Progenitor cell of endocrine pancreas (in vitro differentiated cells): ENCODE measurements at regions not wholly inside any gene's neighbourhood (a gene's known extent, or its start where the extent isn't known, plus 50 kb on each side); places are given as distances from the start of the nearest gene placed in this dataset.

Experiments used
- DNase-seq: peaks from one replicate; pipeline ENCODE4 v3.0.0; 2021; ENCODE audit warnings: low spot score; ENCODE audit not compliant: unreplicated experiment
- H3K27ac Mint-ChIP-seq: 2 replicates; pipeline ENCODE4 v1.8.0; 2021; ENCODE audit warnings: mild to moderate bottlenecking, moderate library complexity, mixed read lengths
- H3K27me3 Mint-ChIP-seq: 2 replicates; pipeline ENCODE4 v1.8.0; 2021; ENCODE audit warnings: mixed read lengths
- H3K36me3 Mint-ChIP-seq: 2 replicates; pipeline ENCODE4 v1.8.0; 2022; ENCODE audit warnings: mixed read lengths; ENCODE audit not compliant: insufficient read depth
- H3K4me1 Mint-ChIP-seq: 2 replicates; pipeline ENCODE4 v1.8.0; 2021; ENCODE audit warnings: low read depth, mixed read lengths
- H3K4me3 Mint-ChIP-seq: 2 replicates; pipeline ENCODE4 v1.8.0; 2021; ENCODE audit warnings: low read depth, mild to moderate bottlenecking, moderate library complexity, mixed read lengths
- H3K9me3 Mint-ChIP-seq: 2 replicates; pipeline ENCODE4 v1.8.0; 2021; ENCODE audit warnings: low read depth, mixed read lengths
- TF ChIP-seq, protein P1 (sequence below): fragments of 200-600 bp; sonication (generic); IDR thresholded peaks from one replicate; pipeline ENCODE4 v1.5.0; 2021; ENCODE audit warnings: antibody characterized with exemption, mild to moderate bottlenecking; ENCODE audit not compliant: unreplicated experiment

GRCh38 chr11:128095466-128095981, 491.8 kb downstream of the ETS1 start:
- TF ChIP-seq, protein P1, sequence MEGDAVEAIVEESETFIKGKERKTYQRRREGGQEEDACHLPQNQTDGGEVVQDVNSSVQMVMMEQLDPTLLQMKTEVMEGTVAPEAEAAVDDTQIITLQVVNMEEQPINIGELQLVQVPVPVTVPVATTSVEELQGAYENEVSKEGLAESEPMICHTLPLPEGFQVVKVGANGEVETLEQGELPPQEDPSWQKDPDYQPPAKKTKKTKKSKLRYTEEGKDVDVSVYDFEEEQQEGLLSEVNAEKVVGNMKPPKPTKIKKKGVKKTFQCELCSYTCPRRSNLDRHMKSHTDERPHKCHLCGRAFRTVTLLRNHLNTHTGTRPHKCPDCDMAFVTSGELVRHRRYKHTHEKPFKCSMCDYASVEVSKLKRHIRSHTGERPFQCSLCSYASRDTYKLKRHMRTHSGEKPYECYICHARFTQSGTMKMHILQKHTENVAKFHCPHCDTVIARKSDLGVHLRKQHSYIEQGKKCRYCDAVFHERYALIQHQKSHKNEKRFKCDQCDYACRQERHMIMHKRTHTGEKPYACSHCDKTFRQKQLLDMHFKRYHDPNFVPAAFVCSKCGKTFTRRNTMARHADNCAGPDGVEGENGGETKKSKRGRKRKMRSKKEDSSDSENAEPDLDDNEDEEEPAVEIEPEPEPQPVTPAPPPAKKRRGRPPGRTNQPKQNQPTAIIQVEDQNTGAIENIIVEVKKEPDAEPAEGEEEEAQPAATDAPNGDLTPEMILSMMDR = no peak
- H3K4me1 Mint-ChIP-seq = no peaks in the 10 kb centered on the region
- no peak for DNase-seq
- no peaks in the 10 kb centered on the region for H3K36me3 Mint-ChIP-seq
- peaks cover 4% of the 10 kb centered on the region for H3K9me3 Mint-ChIP-seq
- no peak overlapping the region for H3K27ac Mint-ChIP-seq
- peaks cover 3% of the 10 kb centered on the region for H3K27me3 Mint-ChIP-seq
- H3K4me3 Mint-ChIP-seq = no peak overlapping the region

DNA sequence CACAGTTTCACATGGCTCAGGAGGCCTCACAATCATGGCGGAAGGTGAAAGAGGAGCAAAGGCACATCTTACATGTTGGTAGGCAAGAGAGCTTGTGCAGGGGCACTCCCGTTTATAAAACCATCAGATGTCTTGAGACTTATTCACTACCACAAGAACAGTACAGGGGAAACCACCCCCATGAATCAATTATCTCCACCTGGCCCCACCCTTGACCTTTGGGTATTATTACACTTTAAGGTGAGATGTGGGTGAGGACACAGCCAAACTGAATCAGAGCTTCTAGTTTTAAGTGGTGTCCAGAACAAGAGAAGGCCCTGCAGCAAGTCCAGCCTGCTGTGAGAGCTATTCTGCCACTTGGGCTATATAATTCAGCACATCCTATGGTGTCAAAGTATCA, 493.7 kb downstream of the ETS1 start:
- H3K4me3 Mint-ChIP-seq = no peak overlapping the region
- TF ChIP-seq, protein P1 = no peak
- H3K4me1 Mint-ChIP-seq = no peaks in the 10 kb centered on the region
- no peaks in the 10 kb centered on the region for H3K27me3 Mint-ChIP-seq
- H3K9me3 Mint-ChIP-seq = peaks cover 10% of the 10 kb centered on the region
- H3K36me3 Mint-ChIP-seq = no peaks in the 10 kb centered on the region
- no peak overlapping the region for H3K27ac Mint-ChIP-seq
- DNase-seq = no peak

GRCh38 chr11:128089962-128090361, 497.4 kb downstream of the ETS1 start:
- H3K4me1 Mint-ChIP-seq = no peaks in the 10 kb centered on the region
- H3K36me3 Mint-ChIP-seq = no peaks in the 10 kb centered on the region
- H3K9me3 Mint-ChIP-seq = peaks cover 10% of the 10 kb centered on the region
- DNase-seq = no peak
- no peak overlapping the region for H3K27ac Mint-ChIP-seq
- no peaks in the 10 kb centered on the region for H3K27me3 Mint-ChIP-seq
- no peak overlapping the region for H3K4me3 Mint-ChIP-seq
- TF ChIP-seq, protein P1 = no peak

DNA sequence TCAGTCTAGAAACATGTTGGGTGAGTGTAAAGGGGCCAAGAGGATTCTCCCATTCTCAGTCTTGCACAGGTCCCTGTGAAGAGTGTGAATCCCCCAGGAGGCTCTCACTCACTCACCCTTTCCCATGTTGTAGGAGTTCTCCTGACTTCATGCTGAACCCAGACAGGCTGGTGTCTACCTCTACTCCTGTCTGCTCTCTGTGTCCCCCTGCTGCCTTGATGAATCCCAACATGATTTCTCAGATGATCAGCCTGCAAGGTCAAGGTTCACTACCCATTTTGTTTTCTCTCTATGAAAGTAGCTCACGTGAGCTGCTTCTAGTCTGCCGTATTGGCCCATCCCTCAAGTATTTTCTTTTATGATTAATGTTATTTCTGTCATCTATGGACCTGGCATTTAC, 500.6 kb downstream of the ETS1 start:
- Mint-ChIP-seq H3K27ac (no peak overlapping the region), H3K4me1 (no peaks in the 10 kb centered on the region), H3K4me3 (no peak overlapping the region), H3K27me3 (no peaks in the 10 kb centered on the region), H3K9me3 (peaks cover 10% of the 10 kb centered on the region), H3K36me3 (no peaks in the 10 kb centered on the region)
- TF ChIP-seq, protein P1 = no peak
- DNase-seq = no peak

GRCh38 chr11:128085276-128085675, 502.1 kb downstream of the ETS1 start:
- no peaks in the 10 kb centered on the region for H3K27me3 Mint-ChIP-seq
- no peaks in the 10 kb centered on the region for H3K36me3 Mint-ChIP-seq
- no peak for DNase-seq
- no peak overlapping the region for H3K4me3 Mint-ChIP-seq
- no peaks in the 10 kb centered on the region for H3K4me1 Mint-ChIP-seq
- TF ChIP-seq, protein P1 = no peak
- no peak overlapping the region for H3K27ac Mint-ChIP-seq
- H3K9me3 Mint-ChIP-seq = peaks cover 7% of the 10 kb centered on the region
